ENCODE measurements at regions not wholly inside any gene's neighbourhood (a gene's known extent, or its start where the extent isn't known, plus 50 kb on each side); places are given as distances from the start of the nearest gene placed in this dataset.

GRCh38 chr18:39172695-39173421, 1607.3 kb upstream of the CELF4 start:
- Histone ChIP-seq H3K9me2 (ENCODE audit: low read depth, low read length) (no peaks in the 10 kb centered on the region), H3K9me3 (ENCODE audit: low read length) (no peaks in the 10 kb centered on the region), H3K4me3 (ENCODE audit: low read depth, low read length, poor library complexity, severe bottlenecking) (no peak overlapping the region), H3K27me3 (ENCODE audit: insufficient read depth, low read length) (no peaks in the 10 kb centered on the region), H2AFZ (ENCODE audit: low read length) (no peak overlapping the region), H3K79me2 (ENCODE audit: insufficient read depth, low read length) (no peaks in the 10 kb centered on the region), H3K36me3 (ENCODE audit: insufficient read depth, low read length) (no peaks in the 10 kb centered on the region), H3K4me1 (ENCODE audit: insufficient read depth, low read length, severe bottlenecking) (no peaks in the 10 kb centered on the region), H3K9ac (ENCODE audit: low read length) (no peak overlapping the region), H4K20me1 (ENCODE audit: insufficient read depth, low read length) (no peaks in the 10 kb centered on the region), H3K4me2 (ENCODE audit: low read length) (no peak overlapping the region), H3K27ac (ENCODE audit: low read depth, low read length, poor library complexity, severe bottlenecking) (no peak overlapping the region), H3F3A (ENCODE audit: insufficient read depth, low read length) (no peaks in the 10 kb centered on the region)
- TF ChIP-seq CTCF (IDR thresholded peaks at IDR 0.05; ENCODE audit: low read length) (no peak), EZH2 (IDR thresholded peaks at IDR 0.05; ENCODE audit: borderline replicate concordance, low read length) (no peak)

- no peak for TF ChIP-seq EZH2 (IDR thresholded peaks at IDR 0.05; ENCODE audit: borderline replicate concordance, low read length)
- no peak for TF ChIP-seq CTCF (IDR thresholded peaks at IDR 0.05; ENCODE audit: low read length)
- H3K9me2 ChIP-seq (ENCODE audit: low read depth, low read length): no peaks in the 10 kb centered on the region
- no peaks in the 10 kb centered on the region for H3K9me3 ChIP-seq (ENCODE audit: low read length)
- H3K9ac ChIP-seq (ENCODE audit: low read length): no peak overlapping the region
- H3K79me2 ChIP-seq (ENCODE audit: insufficient read depth, low read length): no peaks in the 10 kb centered on the region
- H3K27ac ChIP-seq (ENCODE audit: low read depth, low read length, poor library complexity, severe bottlenecking): no peak overlapping the region
- no peak overlapping the region for H3K4me3 ChIP-seq (ENCODE audit: low read depth, low read length, poor library complexity, severe bottlenecking)
- no peak overlapping the region for H3K4me2 ChIP-seq (ENCODE audit: low read length)
- no peak overlapping the region for H2AFZ ChIP-seq (ENCODE audit: low read length)
- no peaks in the 10 kb centered on the region for H3K27me3 ChIP-seq (ENCODE audit: insufficient read depth, low read length)
- no peaks in the 10 kb centered on the region for H3F3A ChIP-seq (ENCODE audit: insufficient read depth, low read length)
- no peaks in the 10 kb centered on the region for H3K4me1 ChIP-seq (ENCODE audit: insufficient read depth, low read length, severe bottlenecking)
- no peaks in the 10 kb centered on the region for H3K36me3 ChIP-seq (ENCODE audit: insufficient read depth, low read length)
- H4K20me1 ChIP-seq (ENCODE audit: insufficient read depth, low read length): no peaks in the 10 kb centered on the region
Observed at GRCh38 chr18:39168723-39169122, 1603.1 kb upstream of the CELF4 start.

- Histone ChIP-seq H2AFZ (ENCODE audit: low read length) (no peak overlapping the region), H3K36me3 (ENCODE audit: insufficient read depth, low read length) (no peaks in the 10 kb centered on the region), H3K9me2 (ENCODE audit: low read depth, low read length) (no peaks in the 10 kb centered on the region), H3K79me2 (ENCODE audit: insufficient read depth, low read length) (no peaks in the 10 kb centered on the region), H3K9ac (ENCODE audit: low read length) (no peak overlapping the region), H3K9me3 (ENCODE audit: low read length) (no peaks in the 10 kb centered on the region), H3K27me3 (ENCODE audit: insufficient read depth, low read length) (no peaks in the 10 kb centered on the region), H3K4me2 (ENCODE audit: low read length) (no peak overlapping the region), H3F3A (ENCODE audit: insufficient read depth, low read length) (no peaks in the 10 kb centered on the region), H3K4me1 (ENCODE audit: insufficient read depth, low read length, severe bottlenecking) (no peaks in the 10 kb centered on the region), H3K4me3 (ENCODE audit: low read depth, low read length, poor library complexity, severe bottlenecking) (no peak overlapping the region), H4K20me1 (ENCODE audit: insufficient read depth, low read length) (no peaks in the 10 kb centered on the region), H3K27ac (ENCODE audit: low read depth, low read length, poor library complexity, severe bottlenecking) (no peak overlapping the region)
- no peak for TF ChIP-seq CTCF (IDR thresholded peaks at IDR 0.05; ENCODE audit: low read length)
- no peak for TF ChIP-seq EZH2 (IDR thresholded peaks at IDR 0.05; ENCODE audit: borderline replicate concordance, low read length)
Observed at GRCh38 chr18:39167990-39168389, 1602.4 kb upstream of the CELF4 start.
